Activated naive CD4-positive, alpha-beta T cell treated with anti-CD3 and anti-CD28 coated beads, Interleukin-2, amount 50 U/mL, for 24 hours (primary cell): ENCODE measurements at regions not wholly inside any gene's neighbourhood (a gene's known extent, or its start where the extent isn't known, plus 50 kb on each side); places are given as distances from the start of the nearest gene placed in this dataset.

Experiments
- H3K27ac Mint-ChIP-seq: one replicate; pipeline ENCODE4 v1.8.0; 2021; ENCODE audit warnings: mild to moderate bottlenecking, mixed read lengths
- H3K27me3 Mint-ChIP-seq: one replicate; pipeline ENCODE4 v1.8.0; 2021; ENCODE audit warnings: mixed read lengths
- H3K36me3 Mint-ChIP-seq: one replicate; pipeline ENCODE4 v1.8.0; 2021; ENCODE audit warnings: mixed read lengths
- H3K4me1 Mint-ChIP-seq: one replicate; pipeline ENCODE4 v1.8.0; 2021; ENCODE audit warnings: mixed read lengths
- H3K4me3 Mint-ChIP-seq: one replicate; pipeline ENCODE4 v1.8.0; 2021; ENCODE audit warnings: mild to moderate bottlenecking, mixed read lengths
- H3K9me3 Mint-ChIP-seq: one replicate; pipeline ENCODE4 v1.8.0; 2021; ENCODE audit warnings: mixed read lengths

DNA sequence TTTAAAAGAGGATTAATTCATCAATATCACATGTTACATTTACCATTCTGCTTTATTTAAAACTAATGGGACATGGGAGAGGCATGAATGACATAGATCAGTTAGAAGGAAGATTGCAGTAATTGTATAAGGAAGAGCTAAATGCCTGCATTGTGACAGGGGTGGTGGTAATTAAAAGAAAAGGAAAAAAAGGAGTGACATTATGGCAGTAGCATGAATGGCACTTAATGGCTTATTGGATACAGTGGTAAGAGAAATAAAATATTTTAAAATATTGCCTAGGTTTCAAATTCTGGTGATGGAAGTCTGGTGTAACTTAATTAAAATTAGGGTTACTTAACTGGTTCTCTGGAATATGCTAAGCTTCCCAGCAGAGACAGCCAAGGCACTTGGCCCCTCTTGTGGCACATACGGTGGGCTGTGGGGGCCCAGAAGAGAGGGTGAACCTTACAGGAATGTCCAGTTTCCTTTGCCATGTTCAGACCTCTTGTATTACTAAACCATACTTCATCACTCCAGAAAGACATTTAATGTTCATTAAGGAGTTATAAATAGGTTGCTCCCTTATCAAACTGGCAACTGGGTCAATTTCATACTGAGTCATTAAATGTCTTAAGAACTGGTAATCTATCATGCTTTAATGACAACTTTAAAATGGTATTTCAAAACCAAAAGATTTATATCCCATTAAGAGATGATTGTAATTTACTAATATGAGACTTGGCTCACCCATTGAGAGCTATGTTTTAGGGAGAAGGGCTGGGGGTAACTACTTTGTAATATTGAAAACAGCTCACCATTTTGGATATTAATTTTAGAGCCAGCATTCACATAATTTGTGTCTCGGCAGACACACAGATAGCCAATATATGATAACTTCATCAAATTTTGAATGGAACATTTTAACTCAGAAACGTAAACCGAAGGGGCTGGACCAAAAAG is 798.9 kb upstream of the PIK3C3 start:
- no peak overlapping the region for H3K27ac Mint-ChIP-seq
- H3K9me3 Mint-ChIP-seq = peaks cover 7% of the 10 kb centered on the region
- no peaks in the 10 kb centered on the region for H3K4me1 Mint-ChIP-seq
- no peaks in the 10 kb centered on the region for H3K36me3 Mint-ChIP-seq
- H3K27me3 Mint-ChIP-seq = no peaks in the 10 kb centered on the region
- no peak overlapping the region for H3K4me3 Mint-ChIP-seq

DNA sequence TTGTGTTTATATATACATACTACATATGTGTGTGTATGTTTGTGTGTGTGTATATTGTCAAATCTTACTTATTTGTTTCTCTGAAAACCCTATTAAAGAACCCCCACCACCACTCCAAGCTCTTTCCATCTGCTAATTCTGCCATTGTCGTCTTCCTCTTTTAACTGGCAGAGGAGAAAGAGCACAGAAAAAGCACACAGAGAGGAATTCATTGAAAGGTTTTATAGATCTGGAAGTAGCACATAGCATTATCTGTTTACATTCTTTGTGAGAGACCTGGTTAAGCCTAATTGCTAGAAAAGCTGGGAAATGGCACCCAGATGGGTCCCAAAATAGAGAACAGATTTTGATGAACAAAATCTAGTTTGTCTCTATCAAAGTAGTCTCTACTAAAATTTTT is 800.0 kb upstream of the PIK3C3 start:
- peaks cover 7% of the 10 kb centered on the region for H3K9me3 Mint-ChIP-seq
- H3K4me1 Mint-ChIP-seq = no peaks in the 10 kb centered on the region
- no peaks in the 10 kb centered on the region for H3K36me3 Mint-ChIP-seq
- no peak overlapping the region for H3K4me3 Mint-ChIP-seq
- no peak overlapping the region for H3K27ac Mint-ChIP-seq
- H3K27me3 Mint-ChIP-seq = no peaks in the 10 kb centered on the region

DNA sequence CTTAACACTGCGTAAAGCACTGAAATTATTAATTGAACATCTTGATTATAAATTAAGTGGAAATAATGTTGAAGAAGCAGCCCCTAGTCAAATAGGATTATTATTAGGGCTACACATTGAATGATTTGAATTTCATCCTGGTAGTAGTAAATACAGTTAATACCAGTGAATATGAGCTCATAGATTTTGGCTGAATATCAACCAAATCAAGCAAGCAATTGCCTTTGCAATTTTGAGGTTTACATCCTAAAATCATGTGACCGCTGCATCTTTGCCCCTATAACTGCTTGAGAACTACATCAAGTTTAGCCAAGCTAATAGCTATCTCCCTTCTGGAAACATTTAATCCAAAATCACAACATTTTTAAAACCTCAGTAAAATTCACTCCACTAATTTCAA is 801.2 kb upstream of the PIK3C3 start:
- Mint-ChIP-seq H3K4me3 (no peak overlapping the region), H3K9me3 (peaks cover 7% of the 10 kb centered on the region), H3K27me3 (no peaks in the 10 kb centered on the region), H3K4me1 (no peaks in the 10 kb centered on the region), H3K27ac (no peak overlapping the region), H3K36me3 (no peaks in the 10 kb centered on the region)

DNA sequence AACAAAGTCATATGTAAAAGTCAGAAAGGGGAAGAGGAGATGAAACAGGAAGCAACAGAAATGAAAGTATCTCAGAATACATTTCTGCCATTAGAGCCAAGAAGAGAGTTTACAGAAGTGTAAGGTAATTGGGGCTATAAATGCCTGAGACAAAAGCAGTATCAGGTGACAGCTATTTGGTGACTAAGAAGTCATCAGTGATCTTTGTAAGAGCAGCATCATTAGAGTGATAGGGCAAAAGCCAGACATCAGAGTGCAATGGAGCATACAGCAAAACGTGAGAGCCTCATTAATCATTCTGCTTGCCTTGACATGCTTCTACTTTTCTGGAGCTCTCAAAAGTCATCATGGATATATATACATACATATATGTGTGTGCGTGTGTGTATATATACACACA is 804.7 kb upstream of the PIK3C3 start:
- Mint-ChIP-seq H3K4me1 (no peaks in the 10 kb centered on the region), H3K9me3 (peaks cover 11% of the 10 kb centered on the region), H3K36me3 (no peaks in the 10 kb centered on the region), H3K27ac (no peak overlapping the region), H3K27me3 (no peaks in the 10 kb centered on the region), H3K4me3 (no peak overlapping the region)

DNA sequence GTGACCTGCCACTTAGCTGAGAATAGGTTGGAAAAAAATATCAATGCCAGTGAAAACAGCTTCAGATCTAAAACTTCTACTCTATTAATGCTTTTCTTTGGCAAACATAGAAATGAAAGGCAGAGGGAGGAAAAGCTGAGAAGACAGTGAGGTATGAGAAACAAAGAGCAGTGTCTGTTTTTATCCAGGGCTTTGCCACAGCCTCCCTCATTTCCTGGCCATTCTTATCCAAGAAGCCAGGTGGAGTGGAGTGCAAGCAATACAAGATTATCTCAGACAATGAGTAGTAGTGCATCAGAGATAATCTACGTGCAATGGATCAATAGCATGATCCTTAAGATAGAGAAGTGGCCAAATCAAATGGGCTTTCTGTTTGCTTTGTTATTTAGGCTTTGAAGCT is 808.7 kb upstream of the PIK3C3 start:
- Mint-ChIP-seq H3K4me3 (no peak overlapping the region), H3K4me1 (no peaks in the 10 kb centered on the region), H3K9me3 (peaks cover 21% of the 10 kb centered on the region), H3K27ac (no peak overlapping the region), H3K36me3 (no peaks in the 10 kb centered on the region), H3K27me3 (no peaks in the 10 kb centered on the region)

DNA sequence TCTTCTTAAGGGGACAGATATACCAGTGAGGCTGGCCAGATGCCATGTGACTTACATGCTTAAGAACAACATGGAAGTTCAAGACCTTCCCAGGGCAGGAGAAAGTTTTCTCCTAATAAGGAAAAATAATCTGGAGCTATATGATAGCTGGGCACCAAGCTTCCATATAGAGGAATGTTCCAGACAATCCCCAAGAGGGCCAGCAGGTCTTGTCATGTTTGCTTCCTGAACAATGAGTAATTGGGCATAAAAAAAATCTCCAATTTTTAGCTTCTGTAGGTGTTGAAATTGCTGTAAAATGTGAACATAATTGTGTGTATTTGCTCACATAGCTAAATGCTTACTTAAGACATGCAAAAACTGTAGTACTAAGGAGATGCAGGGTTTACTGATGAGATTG is 809.5 kb upstream of the PIK3C3 start:
- Mint-ChIP-seq H3K27me3 (no peaks in the 10 kb centered on the region), H3K36me3 (no peaks in the 10 kb centered on the region), H3K27ac (no peak overlapping the region), H3K9me3 (peaks cover 21% of the 10 kb centered on the region), H3K4me3 (no peak overlapping the region), H3K4me1 (no peaks in the 10 kb centered on the region)

DNA sequence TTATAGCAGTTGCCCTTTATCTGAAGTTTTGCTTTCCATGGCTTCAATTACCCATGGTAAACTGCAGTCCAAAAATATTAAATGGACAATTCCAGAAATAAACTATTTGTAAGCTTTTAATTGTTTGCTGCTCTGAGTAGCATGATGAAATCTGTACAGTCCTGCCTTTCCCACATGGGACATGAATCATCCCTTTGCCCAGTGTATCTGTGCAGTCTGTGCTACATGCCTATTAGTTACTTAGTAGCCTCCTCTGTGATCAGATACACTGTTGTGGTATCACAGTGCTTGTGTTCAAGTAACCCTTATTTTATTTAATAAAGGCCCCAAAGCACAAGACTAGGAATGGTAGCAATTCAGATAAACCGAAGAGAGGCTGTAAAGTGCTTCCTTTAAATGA is 810.6 kb upstream of the PIK3C3 start:
- H3K27me3 Mint-ChIP-seq = no peaks in the 10 kb centered on the region
- H3K4me3 Mint-ChIP-seq = no peak overlapping the region
- peaks cover 21% of the 10 kb centered on the region for H3K9me3 Mint-ChIP-seq
- no peaks in the 10 kb centered on the region for H3K36me3 Mint-ChIP-seq
- H3K4me1 Mint-ChIP-seq = no peaks in the 10 kb centered on the region
- no peak overlapping the region for H3K27ac Mint-ChIP-seq

DNA sequence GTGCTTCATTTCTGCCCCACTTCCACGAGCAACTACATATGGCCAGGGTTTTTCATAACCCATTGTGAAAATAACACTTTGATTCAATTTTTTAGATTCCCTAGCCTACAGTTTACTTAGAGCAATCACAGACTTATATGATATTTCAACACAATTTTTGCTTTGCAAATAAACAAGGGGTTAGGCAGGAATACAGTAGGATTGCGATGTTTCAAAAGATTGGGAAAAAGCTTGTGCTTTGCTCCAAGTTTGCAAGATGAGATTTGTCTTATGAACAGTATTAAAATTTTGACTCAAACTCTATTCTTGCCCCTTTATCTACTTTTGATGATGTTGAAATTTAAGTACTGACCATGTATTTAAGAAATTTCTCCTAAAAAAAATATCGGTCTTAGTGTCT is 814.5 kb upstream of the PIK3C3 start:
- Mint-ChIP-seq H3K4me1 (no peaks in the 10 kb centered on the region), H3K27me3 (no peaks in the 10 kb centered on the region), H3K36me3 (no peaks in the 10 kb centered on the region), H3K9me3 (peaks cover 29% of the 10 kb centered on the region), H3K4me3 (no peak overlapping the region), H3K27ac (no peak overlapping the region)

DNA sequence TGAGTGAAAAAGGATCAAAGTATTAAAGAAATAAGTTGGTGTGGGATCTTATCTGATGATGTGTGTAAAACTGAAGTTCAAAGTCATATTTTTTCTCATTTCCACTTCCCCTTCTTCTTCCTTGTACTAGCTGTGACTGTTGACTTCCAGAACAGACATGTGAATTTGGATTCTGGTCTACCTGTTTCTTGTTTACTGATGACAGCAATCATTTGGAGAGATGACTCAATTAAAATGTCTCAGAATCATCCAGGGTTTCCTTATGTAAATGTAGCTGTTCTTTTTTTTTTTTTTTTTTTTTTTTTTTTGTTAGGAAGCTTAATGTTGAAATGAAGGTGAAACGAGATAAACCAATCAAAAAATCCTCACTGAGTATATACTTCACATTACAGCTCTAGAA is 819.9 kb upstream of the PIK3C3 start:
- no peaks in the 10 kb centered on the region for H3K36me3 Mint-ChIP-seq
- no peaks in the 10 kb centered on the region for H3K27me3 Mint-ChIP-seq
- no peak overlapping the region for H3K4me3 Mint-ChIP-seq
- H3K27ac Mint-ChIP-seq = no peak overlapping the region
- peaks cover 12% of the 10 kb centered on the region for H3K9me3 Mint-ChIP-seq
- H3K4me1 Mint-ChIP-seq = no peaks in the 10 kb centered on the region

DNA sequence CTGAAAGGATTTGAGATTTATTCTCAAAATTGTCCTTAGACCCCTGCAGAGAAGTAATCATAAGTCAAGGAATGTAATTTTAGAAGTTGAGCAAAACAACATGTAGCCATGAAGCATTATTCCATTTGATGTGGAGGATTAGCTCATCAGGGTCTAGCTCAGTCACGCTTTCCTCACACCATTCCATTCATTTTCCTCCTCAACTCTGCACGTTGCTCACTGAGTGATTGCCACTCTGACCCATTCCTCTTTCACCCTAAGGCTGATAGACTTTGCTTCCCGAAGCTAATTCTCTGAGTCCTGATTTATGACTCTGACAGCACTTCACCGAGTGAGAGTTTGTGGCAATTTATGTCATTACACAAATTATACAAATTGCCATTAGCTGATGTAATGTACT is 820.6 kb upstream of the PIK3C3 start:
- Mint-ChIP-seq H3K36me3 (no peaks in the 10 kb centered on the region), H3K4me3 (no peak overlapping the region), H3K27ac (no peak overlapping the region), H3K9me3 (peaks cover 12% of the 10 kb centered on the region), H3K27me3 (no peaks in the 10 kb centered on the region), H3K4me1 (no peaks in the 10 kb centered on the region)

DNA sequence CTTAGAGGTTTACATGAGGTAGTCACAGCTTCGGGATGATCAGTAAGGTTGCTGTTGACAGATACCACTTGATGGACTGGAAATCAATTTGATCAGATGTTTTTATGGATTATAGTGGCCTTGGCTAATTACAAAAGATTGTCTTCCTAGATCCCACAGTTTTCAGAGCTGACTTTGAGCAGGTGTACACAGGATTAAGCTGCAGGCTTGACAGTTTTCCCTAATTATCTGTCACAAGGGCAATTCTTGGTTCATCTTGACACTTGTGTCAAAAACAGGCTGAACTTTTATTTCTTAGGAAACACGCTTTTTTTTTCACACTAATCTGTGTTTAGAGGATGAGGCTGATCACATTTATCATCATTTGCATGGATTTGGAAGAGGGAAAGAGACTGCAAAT is 824.0 kb upstream of the PIK3C3 start:
- Mint-ChIP-seq H3K9me3 (peaks cover 4% of the 10 kb centered on the region), H3K4me3 (no peak overlapping the region), H3K36me3 (no peaks in the 10 kb centered on the region), H3K27ac (no peak overlapping the region), H3K4me1 (no peaks in the 10 kb centered on the region), H3K27me3 (no peaks in the 10 kb centered on the region)

DNA sequence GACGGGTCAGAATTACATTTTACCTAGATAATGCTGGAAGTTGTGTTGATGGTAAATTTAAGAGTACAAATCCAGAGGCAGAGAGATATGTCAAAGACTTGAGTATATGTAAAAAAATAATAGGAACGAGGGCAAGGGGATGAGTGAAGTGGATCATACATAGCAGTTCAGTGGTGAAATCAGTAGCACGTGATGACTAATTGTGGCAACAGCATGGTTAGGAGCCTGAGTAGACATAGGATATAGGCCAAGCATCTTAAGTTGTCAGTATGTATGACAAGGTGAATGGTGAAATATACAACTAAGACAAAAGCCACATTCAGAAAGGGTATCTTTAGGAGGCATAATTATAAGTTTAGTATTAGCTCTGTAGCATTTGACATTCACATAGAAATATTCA is 826.5 kb upstream of the PIK3C3 start:
- no peak overlapping the region for H3K4me3 Mint-ChIP-seq
- no peaks in the 10 kb centered on the region for H3K4me1 Mint-ChIP-seq
- H3K27me3 Mint-ChIP-seq = no peaks in the 10 kb centered on the region
- no peak overlapping the region for H3K27ac Mint-ChIP-seq
- H3K9me3 Mint-ChIP-seq = no peaks in the 10 kb centered on the region
- H3K36me3 Mint-ChIP-seq = no peaks in the 10 kb centered on the region

DNA sequence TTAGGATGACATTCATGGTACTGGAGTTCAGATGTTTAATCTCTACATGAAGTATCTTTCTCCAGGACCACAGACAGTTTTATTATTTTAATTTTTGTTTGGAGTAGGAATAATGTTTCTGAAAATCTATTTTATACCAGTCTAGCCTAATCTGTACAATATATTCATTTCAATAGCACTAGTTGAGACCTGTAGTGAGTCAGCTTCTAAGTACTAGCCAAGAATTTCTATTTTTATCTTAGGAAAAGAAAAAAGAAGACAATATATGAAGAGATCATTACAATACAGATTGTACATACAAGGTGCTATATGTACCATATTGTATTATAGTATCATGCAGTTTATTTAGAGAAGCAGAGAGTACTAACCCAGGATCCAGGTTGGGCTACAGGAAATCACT is 826.9 kb upstream of the PIK3C3 start:
- Mint-ChIP-seq H3K9me3 (no peaks in the 10 kb centered on the region), H3K27me3 (no peaks in the 10 kb centered on the region), H3K27ac (no peak overlapping the region), H3K36me3 (no peaks in the 10 kb centered on the region), H3K4me1 (no peaks in the 10 kb centered on the region), H3K4me3 (no peak overlapping the region)

DNA sequence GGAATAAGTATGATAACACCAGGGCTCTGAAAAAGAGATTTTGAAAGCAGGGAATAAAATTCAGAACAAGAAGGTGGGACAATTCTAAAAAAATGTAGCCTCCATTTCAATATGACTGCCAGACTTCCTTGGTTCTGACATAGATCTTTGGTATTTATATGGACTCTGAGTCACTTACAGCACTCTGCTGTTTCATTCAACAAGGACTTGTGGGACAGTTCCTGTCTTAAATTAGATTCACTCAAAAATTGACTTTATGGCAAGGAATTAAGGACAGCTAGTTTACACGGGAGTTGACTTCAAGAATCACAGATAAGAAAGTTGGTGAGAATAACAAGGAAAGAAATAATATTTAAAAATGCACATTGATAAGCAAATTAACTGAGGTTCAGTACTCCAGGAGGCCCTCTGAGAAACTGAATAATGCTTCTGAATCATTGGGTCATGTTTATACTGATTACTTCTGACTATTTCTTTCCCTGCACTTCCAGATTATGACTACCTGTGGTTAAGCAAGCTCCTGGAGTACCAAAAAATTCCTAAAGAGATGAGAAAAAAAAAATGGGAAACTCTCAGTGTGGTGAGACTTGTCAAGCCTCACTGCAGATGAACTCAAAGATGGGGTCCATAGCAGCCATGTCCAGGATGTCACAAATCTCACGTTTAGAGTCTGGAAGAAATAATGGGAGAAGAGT is 828.3 kb upstream of the PIK3C3 start:
- Mint-ChIP-seq H3K27ac (no peak overlapping the region), H3K27me3 (no peaks in the 10 kb centered on the region), H3K4me1 (no peaks in the 10 kb centered on the region), H3K36me3 (no peaks in the 10 kb centered on the region), H3K9me3 (no peaks in the 10 kb centered on the region), H3K4me3 (no peak overlapping the region)

DNA sequence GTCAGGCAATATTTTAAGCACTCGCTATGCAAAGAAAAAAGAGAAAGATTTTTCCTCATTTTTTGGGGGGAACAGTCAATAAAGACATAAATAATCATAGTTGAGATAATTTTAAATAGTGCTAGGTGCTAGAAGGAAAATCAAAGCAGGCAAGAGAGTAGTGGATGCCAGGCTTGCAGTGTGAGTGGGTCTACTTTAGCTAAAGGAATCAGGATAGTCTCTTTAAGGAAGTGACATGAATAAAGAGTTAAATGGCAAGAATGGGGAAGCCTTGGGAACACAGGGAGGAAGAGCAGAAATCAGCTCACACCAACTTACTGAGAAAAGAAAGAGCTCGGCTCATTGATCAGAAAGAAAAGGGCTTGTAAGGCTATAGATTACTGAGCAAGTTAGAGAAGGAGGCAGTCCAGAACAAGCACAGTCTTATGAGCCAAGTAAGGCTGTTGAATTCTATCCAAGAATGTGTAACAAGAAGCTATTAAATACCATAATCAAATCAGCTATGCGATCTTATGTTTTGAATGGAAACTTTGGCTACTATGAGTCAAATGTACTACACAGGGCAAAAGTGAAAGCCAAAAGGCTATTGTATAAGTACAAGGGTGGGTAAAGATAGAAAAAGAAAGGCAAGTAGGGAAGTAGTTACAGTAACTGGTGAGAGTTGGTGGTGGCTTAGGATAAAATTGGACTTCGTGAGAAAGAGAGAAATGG is 833.8 kb upstream of the PIK3C3 start:
- Mint-ChIP-seq H3K9me3 (peaks cover 9% of the 10 kb centered on the region), H3K4me3 (no peak overlapping the region), H3K4me1 (no peaks in the 10 kb centered on the region), H3K36me3 (no peaks in the 10 kb centered on the region), H3K27me3 (no peaks in the 10 kb centered on the region), H3K27ac (no peak overlapping the region)

DNA sequence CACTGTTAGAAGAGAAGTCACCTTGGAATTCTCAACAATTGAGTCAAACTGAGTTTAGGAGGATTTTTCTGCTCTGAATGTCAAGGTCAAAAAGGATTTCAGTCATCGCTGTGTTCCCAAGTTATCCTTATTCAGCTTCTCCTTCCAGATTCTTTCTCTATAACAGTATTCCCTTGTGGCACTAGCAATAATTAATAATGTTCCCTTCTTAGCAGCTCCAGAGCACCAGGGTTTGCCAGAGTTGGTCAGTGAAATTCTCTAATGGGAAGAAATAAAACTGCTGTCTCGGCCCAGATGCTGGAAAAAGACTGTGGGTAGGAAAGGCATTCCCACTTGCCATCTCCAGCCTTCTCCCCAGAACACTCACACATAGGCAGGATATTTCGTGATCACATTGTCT is 836.0 kb upstream of the PIK3C3 start:
- H3K27me3 Mint-ChIP-seq = no peaks in the 10 kb centered on the region
- H3K36me3 Mint-ChIP-seq = no peaks in the 10 kb centered on the region
- H3K27ac Mint-ChIP-seq = no peak overlapping the region
- peaks cover 17% of the 10 kb centered on the region for H3K9me3 Mint-ChIP-seq
- H3K4me3 Mint-ChIP-seq = no peak overlapping the region
- no peaks in the 10 kb centered on the region for H3K4me1 Mint-ChIP-seq
